ENCODE measurements at regions not wholly inside any gene's neighbourhood (a gene's known extent, or its start where the extent isn't known, plus 50 kb on each side); places are given as distances from the start of the nearest gene placed in this dataset.

GRCh38 chr13:22836475-22836874, 344.3 kb upstream of the SGCG start:
- Histone ChIP-seq H3K4me1 (replicated peaks in 1 of 4; ENCODE audit: control insufficient read depth in 3 of 4, insufficient read depth in 4 of 4, low read length in 3 of 4) (no peaks in the 10 kb centered on the region), H2BK15ac (ENCODE audit: low read length) (no peak overlapping the region), H3K79me1 (ENCODE audit: low read depth, low read length) (no peaks in the 10 kb centered on the region), H2AK5ac (ENCODE audit: low read depth, low read length) (no peak overlapping the region), H3K23ac (ENCODE audit: insufficient read length) (no peak overlapping the region), H4K5ac (ENCODE audit: insufficient read length, low read depth, low read length) (no peak overlapping the region), H3K4ac (replicated peaks; ENCODE audit: insufficient read length, low read depth, low read length) (no peak overlapping the region), H3K56ac (replicated peaks; ENCODE audit: insufficient read length, low read depth, low read length) (no peak overlapping the region), H4K91ac (replicated peaks; ENCODE audit: insufficient read length, low read length) (no peak overlapping the region), H2BK5ac (ENCODE audit: low read depth, low read length) (no peak overlapping the region), H3K4me2 (ENCODE audit: insufficient read depth in 1 of 2, low read depth in 2 of 2, low read length in 2 of 2) (no peak overlapping the region), H3K4me3 (ENCODE audit: extremely low read depth in 1 of 4, insufficient read depth in 2 of 4, low read depth in 3 of 4, low read length in 4 of 4) (no peak overlapping the region), H3K36me3 (ENCODE audit: control insufficient read depth in 2 of 4, insufficient read depth in 4 of 4, low read length in 3 of 4) (no peaks in the 10 kb centered on the region), H2BK12ac (ENCODE audit: low read depth, low read length) (no peak overlapping the region), H3K79me2 (ENCODE audit: control insufficient read depth in 1 of 2, insufficient read depth in 2 of 2, low read length in 2 of 2) (no peaks in the 10 kb centered on the region), H3K18ac (ENCODE audit: extremely low read depth, low read length) (no peak overlapping the region), H2AFZ (ENCODE audit: low read length) (no peak overlapping the region), H3K14ac (ENCODE audit: insufficient read length) (no peak overlapping the region), H4K20me1 (replicated peaks in 1 of 2; ENCODE audit: control insufficient read depth in 1 of 2, insufficient read depth in 2 of 2, low read length in 2 of 2) (no peaks in the 10 kb centered on the region), H2BK20ac (ENCODE audit: low read length) (no peak overlapping the region), H2BK120ac (replicated peaks; ENCODE audit: low read depth, low read length) (no peak overlapping the region), H3K9me3 (ENCODE audit: insufficient read depth in 2 of 2, low read depth in 1 of 2, low read length in 1 of 2) (no peaks in the 10 kb centered on the region), H3K27me3 (replicated peaks in 1 of 4; ENCODE audit: control insufficient read depth in 3 of 4, extremely low read depth in 1 of 4, insufficient read depth in 3 of 4, low read length in 3 of 4) (no peaks in the 10 kb centered on the region), H4K8ac (ENCODE audit: extremely low read depth, insufficient read depth, low read length) (no peak overlapping the region), H3K27ac (ENCODE audit: low read depth, low read length) (no peak overlapping the region), H3K9ac (replicated peaks in 1 of 4; ENCODE audit: extremely low read depth in 1 of 4, low read depth in 3 of 4, low read length in 3 of 4) (no peak overlapping the region), H3K23me2 (ENCODE audit: low read depth, low read length) (no peaks in the 10 kb centered on the region)
- ChIA-PET CTCF (ENCODE audit: partially characterized antibody) (interaction anchor here (0.6 kb wide), 1 partner anchor 40 kb away, joined by 3 read pairs; no protein-coding TSS in a partner anchor), POLR2A (ENCODE audit: partially characterized antibody) (no interaction called here)
- 82% methylated on average over 2 of the region's 2 CpGs; no CpG with 5 or more reads in 1 of the 2 experiments for WGBS, 2 experiments (ENCODE audit: extremely low coverage in 1 of 2, insufficient coverage in 1 of 2, insufficient read length in 1 of 2, insufficient replicate concordance in 2 of 2, low coverage in 1 of 2, low lambda C conversion rate in 2 of 2, missing lambda C conversion rate in 1 of 2)
- DNase-seq (ENCODE audit: low read depth in 1 of 2, low spot score in 2 of 2) = no peak
- TF ChIP-seq CEBPB (IDR thresholded peaks at IDR 0.05; ENCODE audit: low read depth, low read length) (no peak), SIN3A (conservative IDR thresholded peaks at IDR 0.05 in 1 of 2, IDR thresholded peaks at IDR 0.05 in 1 of 2; ENCODE audit: low read depth in 1 of 2, low read length in 2 of 2) (no peak), HDAC2 (IDR thresholded peaks at IDR 0.05; ENCODE audit: borderline replicate concordance in 1 of 2, low read depth in 2 of 2, low read length in 2 of 2) (no peak), BACH1 (IDR thresholded peaks at IDR 0.05; ENCODE audit: low read length) (no peak), SRF (IDR thresholded peaks at IDR 0.05; ENCODE audit: low read depth, low read length) (no peak), EP300 (IDR thresholded peaks at IDR 0.05; ENCODE audit: borderline replicate concordance in 1 of 2, low read depth in 2 of 2, low read length in 2 of 2) (no peak), SUZ12 (IDR thresholded peaks at IDR 0.05; ENCODE audit: low read length) (no peak), POLR2AphosphoS5 (IDR thresholded peaks at IDR 0.05; ENCODE audit: low read depth, low read length) (no peak)
- no peak for FAIRE-seq
